ENCODE measurements at regions not wholly inside any gene's neighbourhood (a gene's known extent, or its start where the extent isn't known, plus 50 kb on each side); places are given as distances from the start of the nearest gene placed in this dataset.

DNA sequence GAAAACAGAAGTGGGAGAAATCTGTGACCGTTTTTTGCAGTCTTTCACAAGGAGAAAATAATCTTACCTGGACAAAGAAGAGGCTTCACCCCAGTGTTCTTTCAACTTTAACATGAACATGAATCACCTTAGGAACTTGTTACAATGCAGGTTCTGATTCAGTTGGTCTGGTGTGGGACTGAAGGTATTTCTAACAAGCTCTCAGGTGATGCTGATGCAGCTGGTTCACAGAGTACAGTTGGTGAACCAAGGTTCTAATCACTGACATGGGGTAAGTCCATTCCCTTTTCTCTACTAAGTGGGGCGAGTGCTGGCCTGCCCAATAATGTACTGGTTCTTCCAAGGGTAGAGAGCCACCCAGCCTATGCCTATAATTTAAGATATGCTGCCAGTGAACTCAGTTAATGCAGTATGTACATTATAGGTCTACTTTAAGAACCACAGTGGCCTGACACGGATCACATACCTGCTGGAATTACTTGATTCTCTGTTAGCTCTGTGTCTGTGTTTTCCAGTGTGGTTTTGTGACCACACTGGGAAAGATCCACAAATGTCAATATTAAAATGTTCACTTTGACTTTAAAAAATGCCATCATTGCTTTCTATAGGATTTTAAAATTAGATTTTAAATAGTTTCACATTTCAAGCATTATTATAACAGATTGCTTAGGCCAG, 304.1 kb downstream of the ZNF621 start:
- H3K27ac ChIP-seq (ENCODE audit: low read length), result no peak overlapping the region
- BruUV-seq (replicated peaks), result no TSS peak
- in situ Hi-C loops (cut with HindIII; ENCODE audit: low pct_unique_long_range_greater_than_20kb, low sequenced_read_pairs), result no loop called here
- no peaks in the 10 kb centered on the region for H3K27me3 ChIP-seq (ENCODE audit: control insufficient read depth, insufficient read depth, low read length)
- intact Hi-C loops (cut with micrococcal nuclease; ENCODE audit: unreplicated experiment), result no loop called here
- no peak for DNase-seq (ENCODE audit: low read depth, low spot score)
- ChIA-PET CTCF (no interaction called here), POLR2A (no interaction called here)
- no peaks in the 10 kb centered on the region for H3K36me3 ChIP-seq (ENCODE audit: control insufficient read depth, insufficient read depth, low read length)
- ATAC-seq, result no peak
- H3K4me1 ChIP-seq (ENCODE audit: control insufficient read depth, insufficient read depth, low read length), result no peaks in the 10 kb centered on the region
- no peak for TF ChIP-seq SIN3A (IDR thresholded peaks at IDR 0.05; ENCODE audit: borderline replicate concordance, insufficient read depth, low read depth, low read length)
- TF ChIP-seq TCF7L2 (IDR thresholded peaks at IDR 0.05; ENCODE audit: low read depth, low read length), result no peak
- no peak for TF ChIP-seq POLR2AphosphoS5 (IDR thresholded peaks at IDR 0.05; ENCODE audit: low read depth, low read length)
- TF ChIP-seq, protein P1, sequence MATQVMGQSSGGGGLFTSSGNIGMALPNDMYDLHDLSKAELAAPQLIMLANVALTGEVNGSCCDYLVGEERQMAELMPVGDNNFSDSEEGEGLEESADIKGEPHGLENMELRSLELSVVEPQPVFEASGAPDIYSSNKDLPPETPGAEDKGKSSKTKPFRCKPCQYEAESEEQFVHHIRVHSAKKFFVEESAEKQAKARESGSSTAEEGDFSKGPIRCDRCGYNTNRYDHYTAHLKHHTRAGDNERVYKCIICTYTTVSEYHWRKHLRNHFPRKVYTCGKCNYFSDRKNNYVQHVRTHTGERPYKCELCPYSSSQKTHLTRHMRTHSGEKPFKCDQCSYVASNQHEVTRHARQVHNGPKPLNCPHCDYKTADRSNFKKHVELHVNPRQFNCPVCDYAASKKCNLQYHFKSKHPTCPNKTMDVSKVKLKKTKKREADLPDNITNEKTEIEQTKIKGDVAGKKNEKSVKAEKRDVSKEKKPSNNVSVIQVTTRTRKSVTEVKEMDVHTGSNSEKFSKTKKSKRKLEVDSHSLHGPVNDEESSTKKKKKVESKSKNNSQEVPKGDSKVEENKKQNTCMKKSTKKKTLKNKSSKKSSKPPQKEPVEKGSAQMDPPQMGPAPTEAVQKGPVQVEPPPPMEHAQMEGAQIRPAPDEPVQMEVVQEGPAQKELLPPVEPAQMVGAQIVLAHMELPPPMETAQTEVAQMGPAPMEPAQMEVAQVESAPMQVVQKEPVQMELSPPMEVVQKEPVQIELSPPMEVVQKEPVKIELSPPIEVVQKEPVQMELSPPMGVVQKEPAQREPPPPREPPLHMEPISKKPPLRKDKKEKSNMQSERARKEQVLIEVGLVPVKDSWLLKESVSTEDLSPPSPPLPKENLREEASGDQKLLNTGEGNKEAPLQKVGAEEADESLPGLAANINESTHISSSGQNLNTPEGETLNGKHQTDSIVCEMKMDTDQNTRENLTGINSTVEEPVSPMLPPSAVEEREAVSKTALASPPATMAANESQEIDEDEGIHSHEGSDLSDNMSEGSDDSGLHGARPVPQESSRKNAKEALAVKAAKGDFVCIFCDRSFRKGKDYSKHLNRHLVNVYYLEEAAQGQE (IDR thresholded peaks at IDR 0.05; ENCODE audit: insufficient read depth in 1 of 2, low read depth in 2 of 2, low read length in 1 of 2), result no peak
- TF ChIP-seq, protein P2, sequence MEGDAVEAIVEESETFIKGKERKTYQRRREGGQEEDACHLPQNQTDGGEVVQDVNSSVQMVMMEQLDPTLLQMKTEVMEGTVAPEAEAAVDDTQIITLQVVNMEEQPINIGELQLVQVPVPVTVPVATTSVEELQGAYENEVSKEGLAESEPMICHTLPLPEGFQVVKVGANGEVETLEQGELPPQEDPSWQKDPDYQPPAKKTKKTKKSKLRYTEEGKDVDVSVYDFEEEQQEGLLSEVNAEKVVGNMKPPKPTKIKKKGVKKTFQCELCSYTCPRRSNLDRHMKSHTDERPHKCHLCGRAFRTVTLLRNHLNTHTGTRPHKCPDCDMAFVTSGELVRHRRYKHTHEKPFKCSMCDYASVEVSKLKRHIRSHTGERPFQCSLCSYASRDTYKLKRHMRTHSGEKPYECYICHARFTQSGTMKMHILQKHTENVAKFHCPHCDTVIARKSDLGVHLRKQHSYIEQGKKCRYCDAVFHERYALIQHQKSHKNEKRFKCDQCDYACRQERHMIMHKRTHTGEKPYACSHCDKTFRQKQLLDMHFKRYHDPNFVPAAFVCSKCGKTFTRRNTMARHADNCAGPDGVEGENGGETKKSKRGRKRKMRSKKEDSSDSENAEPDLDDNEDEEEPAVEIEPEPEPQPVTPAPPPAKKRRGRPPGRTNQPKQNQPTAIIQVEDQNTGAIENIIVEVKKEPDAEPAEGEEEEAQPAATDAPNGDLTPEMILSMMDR (IDR thresholded peaks at IDR 0.05), result no peak
- H3K4me3 ChIP-seq (ENCODE audit: low read depth in 2 of 2, low read length in 2 of 2), result no peak overlapping the region
- H3K9me3 ChIP-seq (ENCODE audit: control insufficient read depth, insufficient read depth, low read depth, low read length), result no peaks in the 10 kb centered on the region

DNA sequence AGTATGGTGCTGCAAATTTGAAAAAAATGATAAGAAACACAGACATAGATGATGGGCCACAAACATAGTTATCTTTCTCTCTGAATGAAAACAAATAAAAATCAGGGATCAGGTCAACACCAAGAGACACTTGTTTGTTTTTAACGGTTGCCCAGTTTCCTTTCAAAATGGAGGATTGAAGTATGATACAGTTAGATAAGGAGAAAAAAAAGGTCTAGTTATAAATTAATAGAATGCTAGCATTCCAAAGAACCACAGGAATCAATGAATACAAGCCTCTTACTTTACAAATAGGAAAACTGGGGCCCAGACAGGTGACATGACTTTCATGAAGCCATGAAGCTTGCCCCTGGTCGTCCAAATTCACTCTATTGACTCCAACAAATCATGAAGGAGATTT, 305.1 kb downstream of the ZNF621 start:
- Histone ChIP-seq H3K4me3 (ENCODE audit: low read depth in 2 of 2, low read length in 2 of 2) (no peak overlapping the region), H3K9me3 (ENCODE audit: control insufficient read depth, insufficient read depth, low read depth, low read length) (no peaks in the 10 kb centered on the region), H3K4me1 (ENCODE audit: control insufficient read depth, insufficient read depth, low read length) (no peaks in the 10 kb centered on the region), H3K27ac (ENCODE audit: low read length) (no peak overlapping the region), H3K27me3 (ENCODE audit: control insufficient read depth, insufficient read depth, low read length) (no peaks in the 10 kb centered on the region), H3K36me3 (ENCODE audit: control insufficient read depth, insufficient read depth, low read length) (no peaks in the 10 kb centered on the region)
- CTCF ChIA-PET, result no interaction called here
- TF ChIP-seq, protein P1 (IDR thresholded peaks at IDR 0.05; ENCODE audit: insufficient read depth in 1 of 2, low read depth in 2 of 2, low read length in 1 of 2), result no peak
- TF ChIP-seq POLR2AphosphoS5 (IDR thresholded peaks at IDR 0.05; ENCODE audit: low read depth, low read length), result no peak
- no peak for TF ChIP-seq SIN3A (IDR thresholded peaks at IDR 0.05; ENCODE audit: borderline replicate concordance, insufficient read depth, low read depth, low read length)
- TF ChIP-seq TCF7L2 (IDR thresholded peaks at IDR 0.05; ENCODE audit: low read depth, low read length), result no peak
- TF ChIP-seq, protein P2 (IDR thresholded peaks at IDR 0.05), result no peak
- intact Hi-C loops (cut with micrococcal nuclease; ENCODE audit: unreplicated experiment) (no loop called here), in situ Hi-C loops (cut with HindIII; ENCODE audit: low pct_unique_long_range_greater_than_20kb, low sequenced_read_pairs) (no loop called here)
- POLR2A ChIA-PET, result no interaction called here
- no TSS peak for BruUV-seq (replicated peaks)
- no peak for DNase-seq (ENCODE audit: low read depth, low spot score)
- ATAC-seq, result no peak
